ENCODE measurements at regions not wholly inside any gene's neighbourhood (a gene's known extent, or its start where the extent isn't known, plus 50 kb on each side); places are given as distances from the start of the nearest gene placed in this dataset.
A peak's percentile ranks its signal among the peaks of the same experiment; 100 is the strongest.
"Not testable (repeated sequence)": the region's sequence is repeated elsewhere in the genome, so short reads cannot be mapped to it uniquely, and the experiment has no call there.

DNA sequence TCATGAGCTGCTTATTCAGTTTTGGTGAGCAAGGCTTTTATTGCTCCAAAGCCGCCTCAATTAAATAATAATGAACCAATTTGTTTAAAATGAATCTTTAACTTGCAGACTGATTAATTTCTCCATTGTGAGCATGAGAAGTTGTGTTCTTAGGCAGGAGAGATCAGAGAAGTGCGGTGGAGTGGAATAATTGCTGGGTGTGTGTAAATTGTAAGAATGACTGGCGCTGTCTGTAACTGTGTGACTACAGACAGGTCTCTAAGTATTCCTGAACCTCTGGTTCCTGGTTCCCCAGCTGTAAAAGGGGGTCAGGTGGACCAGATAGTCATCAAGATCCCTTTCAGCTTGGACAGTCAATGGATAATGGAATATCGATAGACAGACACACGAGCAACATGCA lies 98.0 kb upstream of the EFEMP1 start:
- DNase-seq = no peak

GRCh38 chr2:56025469-56026193 lies 102.0 kb upstream of the EFEMP1 start:
- DNase-seq = no peak

GRCh38 chr2:56026828-56027227 lies 103.2 kb upstream of the EFEMP1 start:
- no peak for DNase-seq

DNA sequence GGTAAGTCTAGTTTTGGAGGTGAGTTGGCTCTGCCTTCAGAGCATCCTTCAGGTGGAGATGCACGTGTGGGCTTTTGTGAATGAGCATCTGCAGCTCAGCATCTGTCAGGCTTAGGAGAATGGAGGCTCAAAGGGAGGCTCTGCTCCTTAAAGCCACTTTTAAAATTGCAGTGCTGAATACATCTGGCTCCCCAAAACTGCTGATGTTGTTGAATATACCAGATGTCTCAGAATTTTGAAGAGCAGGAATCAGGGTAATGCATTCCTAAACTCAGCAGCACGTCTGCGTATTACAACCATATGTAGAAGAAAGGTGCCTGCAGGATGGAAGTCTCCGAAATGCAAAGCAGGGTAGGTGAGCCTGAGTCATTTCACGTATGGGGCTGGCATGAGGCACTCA lies 106.5 kb upstream of the EFEMP1 start:
- no peak for DNase-seq

GRCh38 chr2:56030901-56031300 lies 107.3 kb upstream of the EFEMP1 start:
- DNase-seq = no peak

GRCh38 chr2:56034258-56034657 lies 110.7 kb upstream of the EFEMP1 start:
- no peak for DNase-seq

DNA sequence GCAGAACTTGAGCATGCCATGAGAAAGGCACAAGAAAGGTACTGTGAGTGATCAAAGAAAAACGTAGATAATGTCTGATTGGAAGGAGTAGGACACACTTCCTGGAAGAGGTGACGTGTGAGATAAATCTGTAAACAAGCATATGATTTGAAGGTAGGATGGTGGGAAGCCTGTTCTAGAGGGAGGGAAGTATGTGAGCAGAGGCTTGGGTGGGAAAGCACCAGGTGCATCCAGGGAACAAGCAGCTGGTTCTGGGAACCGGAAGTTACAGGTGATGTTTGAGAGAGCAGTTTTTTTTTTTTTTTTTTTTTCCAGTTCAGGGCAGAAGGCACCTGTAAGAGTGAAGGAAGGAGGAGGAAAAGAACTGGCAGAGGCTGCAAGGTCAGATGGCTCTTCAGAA lies 116.6 kb upstream of the EFEMP1 start:
- DNase-seq = no peak

DNA sequence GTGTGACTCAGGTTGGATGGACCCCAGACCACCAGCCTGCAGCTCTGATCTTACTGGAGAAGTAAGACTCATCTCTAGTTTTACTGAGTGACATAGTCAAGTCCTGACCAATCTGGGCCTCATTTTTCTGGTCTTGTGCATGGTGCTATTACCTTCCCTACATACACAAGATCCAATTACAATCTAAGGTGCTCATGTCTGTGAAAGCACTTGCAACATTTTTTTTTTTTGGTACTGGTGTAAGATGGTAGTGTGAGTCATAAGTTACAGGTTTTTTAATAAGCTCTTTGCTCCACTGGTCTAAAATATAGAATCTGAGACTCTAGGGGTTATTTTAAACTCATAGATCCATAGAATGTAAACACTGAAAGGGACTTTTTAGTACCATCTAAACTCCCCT lies 117.3 kb upstream of the EFEMP1 start:
- no peak for DNase-seq

DNA sequence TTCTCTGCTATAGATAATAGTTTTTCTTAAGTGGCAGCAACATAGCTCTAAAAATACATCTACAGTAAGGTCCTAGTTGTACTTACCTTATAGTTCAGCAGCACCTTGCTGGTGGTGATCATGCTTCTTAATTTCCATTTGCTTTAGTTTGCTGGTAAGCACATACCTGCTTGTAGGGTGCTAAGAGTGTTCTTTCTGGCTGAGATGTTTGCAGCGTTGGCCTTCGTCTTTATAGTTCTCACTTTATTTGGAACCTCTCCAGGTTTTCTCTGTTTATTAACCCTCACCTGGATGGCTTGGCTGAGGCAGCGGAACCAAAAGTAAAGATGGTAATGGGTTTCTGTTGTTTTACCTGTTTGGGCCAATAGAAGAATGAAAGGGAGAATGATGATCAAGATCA lies 123.6 kb upstream of the EFEMP1 start:
- DNase-seq = no peak

GRCh38 chr2:56049233-56049845 lies 125.8 kb upstream of the EFEMP1 start:
- DNase-seq = no peak

- no peak for DNase-seq
Measured at GRCh38 chr2:56053679-56054078, 130.1 kb upstream of the EFEMP1 start.

GRCh38 chr2:56055405-56055804 lies 128.4 kb upstream of the CCDC85A start:
- DNase-seq = no peak

GRCh38 chr2:56061327-56061726 lies 122.5 kb upstream of the CCDC85A start:
- not testable (repeated sequence) for DNase-seq

DNA sequence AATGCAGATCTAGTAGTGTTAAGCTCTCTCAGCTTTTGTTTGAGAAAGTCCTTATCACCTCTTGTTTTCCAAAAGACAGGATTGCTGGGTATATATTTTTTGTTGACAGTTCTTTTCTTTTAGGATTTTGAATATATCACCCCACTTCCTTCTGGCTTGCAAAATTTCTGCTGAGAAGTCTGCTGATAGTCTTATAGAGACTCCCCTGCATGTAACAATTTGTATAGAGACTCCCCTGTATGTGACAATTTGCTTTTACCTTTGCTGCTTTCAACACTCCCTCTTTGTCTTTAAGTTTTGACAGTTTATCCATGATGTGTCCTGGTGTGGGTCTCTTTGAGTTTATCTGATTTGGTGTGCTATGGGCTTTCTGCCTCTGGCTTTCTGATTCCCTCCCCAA lies 115.0 kb upstream of the CCDC85A start:
- DNase-seq = no peak

DNA sequence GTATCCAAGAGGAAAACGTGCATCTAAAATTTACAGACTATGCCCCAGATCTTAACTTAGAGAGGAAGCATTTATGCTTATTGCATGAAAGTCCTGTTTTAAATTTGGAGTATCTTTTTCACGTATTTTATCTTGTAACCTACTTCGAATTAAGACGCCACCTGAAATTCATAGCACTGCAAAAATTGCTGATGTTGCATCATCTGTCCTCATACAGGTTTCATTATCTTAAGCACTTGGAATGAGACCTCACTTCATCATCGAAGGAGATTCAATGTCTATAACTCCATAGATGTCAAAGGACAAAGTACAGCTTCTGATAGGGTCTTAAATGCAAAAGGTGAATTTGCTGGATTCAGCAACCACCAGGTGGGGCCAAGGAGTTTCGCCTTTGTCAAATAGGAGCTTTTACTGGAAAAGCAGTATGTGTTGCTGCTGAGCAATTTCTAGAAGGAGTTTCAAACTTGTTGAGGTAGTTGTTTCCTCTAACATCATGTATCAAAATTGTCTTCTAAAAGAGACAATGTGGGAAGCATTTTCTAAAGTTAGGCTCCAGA lies 106.4 kb upstream of the CCDC85A start:
- peak; percentile 8 for DNase-seq

GRCh38 chr2:56082665-56083064 lies 101.1 kb upstream of the CCDC85A start:
- DNase-seq = no peak

DNA sequence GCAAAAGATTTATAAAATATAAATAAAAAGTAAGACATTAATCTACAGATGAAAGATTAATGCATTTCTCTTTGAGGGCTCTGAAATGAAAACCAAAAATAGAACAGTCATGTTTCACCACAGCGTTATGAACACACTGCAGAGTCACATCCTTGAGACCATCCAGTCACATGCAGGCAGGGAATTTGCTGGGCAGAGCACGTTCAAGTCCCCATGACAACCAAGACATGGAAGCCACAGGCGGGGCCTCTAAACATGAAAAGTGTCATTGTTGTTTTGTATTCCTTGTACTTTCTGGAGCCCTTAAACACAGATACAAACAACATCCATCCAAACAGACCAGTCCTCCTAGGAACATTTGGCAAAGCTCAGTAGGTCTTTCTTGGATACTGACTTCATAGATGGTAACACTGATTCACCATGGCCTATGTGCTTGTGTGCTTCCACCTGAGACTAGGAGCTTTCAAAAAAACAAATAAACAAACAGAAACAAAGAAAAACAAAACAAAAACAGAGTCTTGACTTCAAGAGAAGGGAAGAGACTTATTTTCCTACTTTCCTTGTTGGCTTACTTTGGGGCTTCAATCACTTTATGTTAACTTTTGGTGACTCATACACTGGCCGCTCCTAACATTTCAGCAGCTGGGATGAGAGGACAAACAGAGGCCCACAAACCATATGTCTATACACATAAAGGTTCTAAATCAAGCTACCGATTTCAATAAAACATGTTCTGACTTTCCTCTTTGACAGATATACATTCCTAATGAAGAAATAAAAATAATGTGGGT lies 99.5 kb upstream of the CCDC85A start:
- DNase-seq = no peak

DNA sequence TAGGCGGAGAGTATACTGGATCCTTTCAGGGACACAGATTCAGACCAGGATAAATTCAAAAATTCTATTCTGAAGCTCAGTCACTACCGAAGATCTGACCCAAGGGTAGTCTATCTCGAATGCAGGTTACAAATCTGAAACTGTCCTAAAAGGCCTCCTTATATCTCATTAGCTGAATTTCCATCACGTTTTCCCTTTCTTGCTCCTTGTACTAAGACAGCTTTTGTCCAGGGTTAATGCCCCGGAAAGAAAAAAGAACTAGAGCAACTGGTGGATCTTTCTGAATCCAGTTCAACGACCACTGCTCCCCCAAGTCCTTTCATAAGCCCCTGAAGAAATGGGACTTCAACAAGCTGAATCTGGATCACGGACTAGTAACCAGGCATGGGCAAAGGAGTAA lies 97.5 kb upstream of the CCDC85A start:
- no peak for DNase-seq

- no peak for DNase-seq
Measured at GRCh38 chr2:56088411-56088810, 95.4 kb upstream of the CCDC85A start.

DNA sequence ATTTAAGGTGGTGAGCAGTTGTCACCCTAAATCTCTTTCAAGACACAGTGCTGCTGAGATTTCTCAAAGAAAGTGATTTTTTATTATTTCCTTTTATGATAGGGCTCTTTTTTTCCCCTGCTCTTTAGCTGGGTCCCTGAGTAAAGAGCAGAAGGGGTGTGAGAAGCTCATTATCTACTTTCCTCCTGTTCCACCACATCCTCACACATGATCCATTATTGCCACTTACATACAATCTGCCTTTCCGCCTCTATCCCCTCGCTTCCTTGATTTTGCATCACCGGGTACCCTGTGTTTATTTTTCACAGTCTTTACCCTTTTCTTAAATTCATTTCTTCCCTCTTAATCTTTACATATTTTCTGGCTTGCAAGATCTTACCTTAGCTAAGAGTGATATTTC lies 93.9 kb upstream of the CCDC85A start:
- DNase-seq = no peak

GRCh38 chr2:56099963-56100362 lies 83.8 kb upstream of the CCDC85A start:
- DNase-seq = no peak

DNA sequence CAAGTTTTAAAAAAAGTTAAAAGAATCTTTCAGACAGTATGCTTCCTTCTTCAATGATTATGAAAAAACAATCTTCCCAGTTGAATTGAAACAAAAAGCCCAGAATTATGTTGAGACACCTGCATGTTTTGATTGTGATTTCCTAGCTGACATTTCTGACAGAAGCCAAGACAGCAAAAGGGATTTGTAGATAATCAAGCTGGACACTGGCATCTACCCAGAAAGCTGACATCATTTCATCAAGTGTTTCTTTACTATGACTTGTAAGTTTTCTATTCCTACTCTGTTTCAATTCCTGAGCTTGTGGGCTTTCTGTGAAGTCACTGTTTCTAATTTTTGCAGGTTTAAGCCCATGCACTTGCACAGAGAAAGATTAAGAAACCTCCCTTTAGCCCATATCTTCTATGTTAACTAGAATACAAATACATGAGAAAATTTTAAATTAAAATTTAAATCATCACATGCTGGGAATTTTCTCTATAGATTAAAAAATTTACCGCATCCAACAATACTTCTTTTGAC lies 82.9 kb upstream of the CCDC85A start:
- DNase-seq = no peak

DNA sequence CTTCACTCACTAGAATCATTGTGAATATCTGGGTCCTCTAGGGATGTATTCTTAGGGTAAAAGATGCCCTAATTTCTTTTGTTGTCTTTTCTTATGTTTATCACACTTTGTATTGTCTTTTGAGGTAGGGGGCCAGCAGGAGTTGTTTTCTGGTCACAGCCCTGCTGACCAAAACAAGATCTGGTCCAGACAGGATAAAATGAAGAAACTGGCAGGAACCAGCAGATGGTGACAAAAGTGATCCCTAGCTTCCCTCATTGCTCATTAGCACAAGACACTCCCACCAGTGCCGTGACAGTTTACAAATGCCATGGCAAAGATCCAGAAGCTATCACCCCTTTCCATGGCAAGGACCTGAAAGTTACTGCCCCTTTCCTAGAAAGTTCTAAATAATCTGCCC lies 81.7 kb upstream of the CCDC85A start:
- no peak for DNase-seq

- no peak for DNase-seq
Measured at GRCh38 chr2:56102866-56103265, 80.9 kb upstream of the CCDC85A start.

All from NCI-H1694 treated with DMSO at 0.1 percent for 48 hours (cell line).